Mucosa of descending colon (tissue), 3 donors: ENCODE measurements at regions not wholly inside any gene's neighbourhood (a gene's known extent, or its start where the extent isn't known, plus 50 kb on each side); places are given as distances from the start of the nearest gene placed in this dataset.

Source experiments
- ATAC-seq: fragments of 200-7000 bp; cut with Tn5 transposase; one replicate; pipeline ENCODE4 v1.9.1; 2020; ENCODE audit warnings: mild to moderate bottlenecking, moderate library complexity
- DNase-seq, 3 donors: peaks; one replicate each; pipeline ENCODE4 v3.0.0-alpha.2; 2020
- H3K36me3 ChIP-seq: fragments of 200-600 bp; one replicate; pipeline ENCODE4 v1.8.0; 2021; ENCODE audit warnings: low read depth, mild to moderate bottlenecking
- H3K4me1 ChIP-seq: fragments of 200-600 bp; one replicate; pipeline ENCODE4 v1.8.0; 2021; ENCODE audit warnings: low read depth, mild to moderate bottlenecking
- H3K4me3 ChIP-seq: fragments of 200-600 bp; one replicate; pipeline ENCODE4 v1.8.0; 2021; ENCODE audit warnings: mild to moderate bottlenecking
- H3K9me3 ChIP-seq: fragments of 200-600 bp; one replicate; pipeline ENCODE4 v1.8.0; 2021; ENCODE audit warnings: mild to moderate bottlenecking
- intact Hi-C, 2 donors: fragments of 100-400 bp; cut with DNase I in 1 of 2; cut with micrococcal nuclease in 1 of 2; formaldehyde crosslinking; loops; one replicate each; pipeline versions ENCODE4 v1.11.0 to v1.11.1; 2022; cut with DNase I, micrococcal nuclease
- TF ChIP-seq, protein P1 (sequence below): fragments of 200-600 bp; IDR thresholded peaks from one replicate; pipeline ENCODE4 v1.8.0; 2022; ENCODE audit warnings: antibody characterized with exemption, mild to moderate bottlenecking
- donor health status: DM: no; HTN: no; CAD: no; lungs with moderate emphysema.
- donor health status: DM: no; HTN: no; CAD: no.
- donor health status: DM: no; HTN: yes; CAD: no.

- Histone ChIP-seq H3K4me3 (no peak overlapping the region), H3K36me3 (no peaks in the 10 kb centered on the region), H3K4me1 (no peaks in the 10 kb centered on the region), H3K9me3 (no peaks in the 10 kb centered on the region)
- DNase-seq: no peak
- intact Hi-C loops: no loop called here
- TF ChIP-seq, protein P1, sequence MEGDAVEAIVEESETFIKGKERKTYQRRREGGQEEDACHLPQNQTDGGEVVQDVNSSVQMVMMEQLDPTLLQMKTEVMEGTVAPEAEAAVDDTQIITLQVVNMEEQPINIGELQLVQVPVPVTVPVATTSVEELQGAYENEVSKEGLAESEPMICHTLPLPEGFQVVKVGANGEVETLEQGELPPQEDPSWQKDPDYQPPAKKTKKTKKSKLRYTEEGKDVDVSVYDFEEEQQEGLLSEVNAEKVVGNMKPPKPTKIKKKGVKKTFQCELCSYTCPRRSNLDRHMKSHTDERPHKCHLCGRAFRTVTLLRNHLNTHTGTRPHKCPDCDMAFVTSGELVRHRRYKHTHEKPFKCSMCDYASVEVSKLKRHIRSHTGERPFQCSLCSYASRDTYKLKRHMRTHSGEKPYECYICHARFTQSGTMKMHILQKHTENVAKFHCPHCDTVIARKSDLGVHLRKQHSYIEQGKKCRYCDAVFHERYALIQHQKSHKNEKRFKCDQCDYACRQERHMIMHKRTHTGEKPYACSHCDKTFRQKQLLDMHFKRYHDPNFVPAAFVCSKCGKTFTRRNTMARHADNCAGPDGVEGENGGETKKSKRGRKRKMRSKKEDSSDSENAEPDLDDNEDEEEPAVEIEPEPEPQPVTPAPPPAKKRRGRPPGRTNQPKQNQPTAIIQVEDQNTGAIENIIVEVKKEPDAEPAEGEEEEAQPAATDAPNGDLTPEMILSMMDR: no peak
- no peak for ATAC-seq
Measured at GRCh38 chr3:7854266-7854665, 647.4 kb upstream of the LMCD1 start.

- no peak overlapping the region for H3K4me3 ChIP-seq
- no peaks in the 10 kb centered on the region for H3K36me3 ChIP-seq
- H3K4me1 ChIP-seq: no peaks in the 10 kb centered on the region
- ATAC-seq (no peak), DNase-seq (no peak)
- H3K9me3 ChIP-seq: no peaks in the 10 kb centered on the region
- intact Hi-C loops: no loop called here
- TF ChIP-seq, protein P1: no peak
Measured at GRCh38 chr3:7854721-7855120, 646.9 kb upstream of the LMCD1 start.

- intact Hi-C loops: no loop called here
- TF ChIP-seq, protein P1: no peak
- DNase-seq: no peak
- Histone ChIP-seq H3K9me3 (no peaks in the 10 kb centered on the region), H3K36me3 (no peaks in the 10 kb centered on the region), H3K4me1 (no peaks in the 10 kb centered on the region), H3K4me3 (no peak overlapping the region)
- no peak for ATAC-seq
Measured at GRCh38 chr3:7865611-7866010, 636.0 kb upstream of the LMCD1 start.

- no peak for DNase-seq
- no peak for ATAC-seq
- intact Hi-C loops: no loop called here
- Histone ChIP-seq H3K4me1 (no peaks in the 10 kb centered on the region), H3K36me3 (no peaks in the 10 kb centered on the region), H3K9me3 (no peaks in the 10 kb centered on the region), H3K4me3 (no peak overlapping the region)
- TF ChIP-seq, protein P1: no peak
Measured at GRCh38 chr3:7867587-7867986, 634.0 kb upstream of the LMCD1 start.

- TF ChIP-seq, protein P1: no peak
- H3K4me1 ChIP-seq: no peaks in the 10 kb centered on the region
- intact Hi-C loops: no loop called here
- DNase-seq: no peak
- no peak overlapping the region for H3K4me3 ChIP-seq
- H3K36me3 ChIP-seq: no peaks in the 10 kb centered on the region
- ATAC-seq: no peak
- H3K9me3 ChIP-seq: no peaks in the 10 kb centered on the region
Measured at GRCh38 chr3:7871003-7871560, 630.5 kb upstream of the LMCD1 start.

DNA sequence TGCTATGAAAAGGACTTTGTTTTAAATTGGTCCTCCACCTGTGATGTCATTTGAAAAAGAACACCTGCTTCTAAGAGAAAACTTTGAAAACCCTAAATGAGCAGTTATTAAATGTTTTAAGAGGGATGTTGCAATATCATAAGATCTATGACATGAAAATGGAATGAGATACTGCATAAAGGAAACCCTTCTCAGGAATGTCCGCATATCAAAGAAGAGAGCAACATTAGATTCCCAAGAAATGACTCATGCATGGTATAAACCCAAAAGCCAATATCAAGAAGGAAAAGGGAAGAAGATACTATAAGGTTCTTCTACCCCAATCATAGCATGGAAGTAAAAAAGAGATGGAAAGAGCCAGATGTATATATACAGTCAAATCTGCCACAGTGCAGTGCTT lies 627.5 kb upstream of the LMCD1 start:
- no peak overlapping the region for H3K4me3 ChIP-seq
- H3K4me1 ChIP-seq: no peaks in the 10 kb centered on the region
- intact Hi-C loops: no loop called here
- TF ChIP-seq, protein P1: no peak
- H3K9me3 ChIP-seq: no peaks in the 10 kb centered on the region
- ATAC-seq (no peak), DNase-seq (no peak)
- no peaks in the 10 kb centered on the region for H3K36me3 ChIP-seq
